ENCODE measurements at regions not wholly inside any gene's neighbourhood (a gene's known extent, or its start where the extent isn't known, plus 50 kb on each side); places are given as distances from the start of the nearest gene placed in this dataset.

- no peaks in the 10 kb centered on the region for H3K9me3 ChIP-seq
- FAIRE-seq (no peak), DNase-seq (no peak), ATAC-seq (no peak)
- H3K27ac ChIP-seq: no peak overlapping the region
- no peaks in the 10 kb centered on the region for H3K36me3 ChIP-seq
- intact Hi-C loops (cut with DNase I): no loop called here
- H3K4me3 ChIP-seq: no peak overlapping the region
- H3K4me1 ChIP-seq: no peaks in the 10 kb centered on the region
- TF ChIP-seq CTCF (IDR thresholded peaks at IDR 0.05): no peak
- 57 to 84% methylated on average over 2 of the region's 2 CpGs for WGBS, 2 donors
- H3K27me3 ChIP-seq: peaks cover 0 to 6% (median 0%) of the 10 kb centered on the region in 4 donors
These were observed 239.6 kb downstream of the PPP1R2C start for GRCh38 chrX:42538405-42538804.

- H3K27ac ChIP-seq: no peak overlapping the region
- DNase-seq (no peak), ATAC-seq (no peak), FAIRE-seq (no peak)
- H3K4me1 ChIP-seq: no peaks in the 10 kb centered on the region
- intact Hi-C loops (cut with DNase I): no loop called here
- H3K36me3 ChIP-seq: no peaks in the 10 kb centered on the region
- WGBS, 2 donors: 50 to 73% methylated on average over 3 of the region's 3 CpGs
- no peak overlapping the region for H3K4me3 ChIP-seq
- no peaks in the 10 kb centered on the region for H3K9me3 ChIP-seq
- no peaks in the 10 kb centered on the region for H3K27me3 ChIP-seq
- TF ChIP-seq CTCF (IDR thresholded peaks at IDR 0.05): no peak
These were observed 241.7 kb downstream of the PPP1R2C start for GRCh38 chrX:42536286-42536685.

GRCh38 chrX:42535233-42535632 lies 242.7 kb downstream of the PPP1R2C start:
- H3K36me3 ChIP-seq: no peaks in the 10 kb centered on the region
- no peak for ATAC-seq
- H3K27ac ChIP-seq: no peak overlapping the region
- no peak for DNase-seq
- intact Hi-C loops (cut with DNase I): no loop called here
- no peak overlapping the region for H3K4me3 ChIP-seq
- no peaks in the 10 kb centered on the region for H3K27me3 ChIP-seq
- H3K4me1 ChIP-seq: no peaks in the 10 kb centered on the region
- no peak for TF ChIP-seq CTCF (IDR thresholded peaks at IDR 0.05)
- WGBS, 2 donors: 52 to 54% methylated on average over 2 of the region's 2 CpGs
- no peaks in the 10 kb centered on the region for H3K9me3 ChIP-seq
- FAIRE-seq: peak; percentile 23

- TF ChIP-seq CTCF (IDR thresholded peaks at IDR 0.05): no peak
- FAIRE-seq: no peak
- Histone ChIP-seq H3K36me3 (no peaks in the 10 kb centered on the region), H3K4me1 (no peaks in the 10 kb centered on the region), H3K4me3 (no peak overlapping the region), H3K27me3 (peaks cover 0 to 5% (median 0%) of the 10 kb centered on the region in 4 donors), H3K27ac (no peak overlapping the region), H3K9me3 (no peaks in the 10 kb centered on the region)
- 25 to 36% methylated on average over 2 of the region's 2 CpGs for WGBS, 2 donors
- ATAC-seq: no peak
- DNase-seq: no peak
- intact Hi-C loops (cut with DNase I): no loop called here
These were observed 244.2 kb downstream of the PPP1R2C start for GRCh38 chrX:42533761-42534160.

- DNase-seq (no peak), FAIRE-seq (no peak), ATAC-seq (no peak)
- intact Hi-C loops (cut with DNase I): no loop called here
- Histone ChIP-seq H3K36me3 (no peaks in the 10 kb centered on the region), H3K27me3 (peaks cover 0 to 5% (median 0%) of the 10 kb centered on the region in 4 donors), H3K27ac (no peak overlapping the region), H3K4me1 (no peaks in the 10 kb centered on the region), H3K9me3 (peaks cover 0 to 5% (median under 1%) of the 10 kb centered on the region in 4 donors), H3K4me3 (no peak overlapping the region)
- 4 to 13% methylated on average over 2 of the region's 2 CpGs for WGBS, 2 donors
- TF ChIP-seq CTCF (IDR thresholded peaks at IDR 0.05): no peak
These were observed 246.5 kb downstream of the PPP1R2C start for GRCh38 chrX:42531441-42531840.

Measured in pancreas (tissue), 10 donors.